ENCODE measurements at regions not wholly inside any gene's neighbourhood (a gene's known extent, or its start where the extent isn't known, plus 50 kb on each side); places are given as distances from the start of the nearest gene placed in this dataset.

- no peak for DNase-seq
Observed at GRCh38 chr13:67769063-67769986, 539.2 kb upstream of the PCDH9 start.

GRCh38 chr13:67763984-67764383, 533.8 kb upstream of the PCDH9 start:
- DNase-seq, result no peak

DNA sequence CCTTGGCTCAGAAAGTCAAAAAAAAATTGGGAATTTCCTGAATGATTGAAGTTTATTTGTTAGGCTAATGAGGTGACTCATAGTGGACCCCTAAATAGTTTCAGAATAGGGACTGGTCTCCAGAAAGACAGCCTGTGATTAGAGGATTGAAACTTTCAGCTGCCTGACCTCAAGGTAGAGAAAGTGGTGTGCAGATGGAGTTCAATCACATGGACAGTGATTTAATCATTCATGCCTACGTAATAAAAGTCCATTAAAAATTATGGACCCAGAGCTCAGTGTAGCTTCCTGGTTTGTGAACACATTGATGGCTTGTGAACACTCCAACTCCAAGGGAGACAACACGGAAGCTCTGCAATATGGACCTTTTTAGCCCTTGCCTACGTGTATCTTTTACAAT, 533.2 kb upstream of the PCDH9 start:
- DNase-seq, result no peak

DNA sequence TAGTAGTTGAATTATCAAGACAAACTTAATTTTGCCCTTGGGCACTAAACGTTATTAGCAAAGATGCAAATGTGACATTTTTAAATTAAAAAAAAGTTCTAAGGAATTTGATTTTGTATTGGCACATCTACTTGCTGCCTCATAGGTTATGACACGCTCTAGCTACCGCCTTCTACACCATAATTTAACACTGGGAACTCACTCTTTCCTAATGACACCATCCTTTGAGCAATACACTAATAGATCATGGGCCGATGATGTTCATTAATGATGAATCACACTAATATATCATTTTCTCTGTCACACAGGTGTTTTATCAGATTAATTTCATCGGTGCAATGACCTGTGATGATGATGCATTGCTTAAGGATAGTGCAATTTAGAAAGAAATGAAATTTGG, 528.8 kb upstream of the PCDH9 start:
- DNase-seq, result no peak

DNA sequence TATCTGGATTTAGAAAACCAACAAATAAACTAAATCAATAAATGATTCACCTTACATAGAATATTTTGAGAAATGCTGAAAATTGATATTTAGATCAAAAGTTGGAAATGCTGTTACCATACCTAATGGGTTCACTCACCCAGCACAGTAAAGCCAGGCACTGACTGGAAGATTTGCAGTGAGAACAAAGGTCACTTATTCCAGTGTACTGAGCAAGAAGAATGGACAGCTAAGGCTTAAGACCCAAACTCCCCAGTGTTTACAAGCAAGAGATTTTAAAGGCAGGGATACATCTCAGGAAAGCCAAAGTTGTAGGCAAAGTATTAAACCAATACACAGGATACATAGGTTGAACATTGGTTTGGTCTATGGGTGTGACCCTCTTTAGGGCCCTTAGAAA, 523.9 kb upstream of the PCDH9 start:
- DNase-seq, result no peak

GRCh38 chr13:67752759-67753158, 522.6 kb upstream of the PCDH9 start:
- no peak for DNase-seq

DNA sequence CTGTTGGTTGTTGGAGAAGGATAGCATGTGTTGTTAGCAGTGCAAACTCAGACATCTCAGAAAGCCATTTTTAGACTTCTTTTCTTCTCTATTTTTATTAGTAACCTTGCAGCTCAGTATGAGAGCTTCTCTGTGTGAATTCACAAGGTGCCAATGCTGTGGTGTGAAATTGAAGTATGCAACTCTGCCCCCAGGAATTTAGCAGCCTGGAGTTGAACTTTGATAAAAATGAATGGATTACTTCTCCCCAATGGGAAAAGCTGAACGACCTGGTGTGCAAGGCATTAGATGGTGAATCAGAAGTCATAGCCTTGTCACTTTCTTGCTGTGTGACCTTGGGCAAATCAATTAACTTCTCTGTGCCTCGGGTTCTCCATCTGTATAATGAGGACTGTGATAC, 512.3 kb upstream of the PCDH9 start:
- no peak for DNase-seq

GRCh38 chr13:67740871-67741535, 510.9 kb upstream of the PCDH9 start:
- no peak for DNase-seq

GRCh38 chr13:67736646-67737420, 506.7 kb upstream of the PCDH9 start:
- DNase-seq, result no peak

- no peak for DNase-seq
Observed at GRCh38 chr13:67735651-67736050, 505.5 kb upstream of the PCDH9 start.

DNA sequence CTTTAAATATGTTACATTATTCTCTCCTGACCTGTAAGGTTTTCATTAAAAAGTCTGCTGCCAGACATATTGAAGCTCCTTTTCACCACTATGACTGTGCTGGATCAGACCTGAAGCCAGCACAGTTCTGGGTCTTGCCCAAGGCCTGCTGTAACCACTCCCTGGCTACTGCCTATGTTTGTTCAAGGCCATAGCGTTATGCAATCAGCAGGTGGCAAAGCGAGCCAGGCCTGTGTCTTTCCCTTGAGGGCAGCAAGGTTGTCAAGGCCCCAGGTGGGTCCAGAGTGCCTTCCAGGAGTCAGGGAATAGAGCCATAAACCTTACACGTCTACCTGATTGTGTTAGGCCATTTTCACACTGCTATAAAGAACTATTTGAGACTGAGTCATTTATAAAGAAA, 496.8 kb upstream of the PCDH9 start:
- DNase-seq, result no peak

GRCh38 chr13:67725999-67726398, 495.9 kb upstream of the PCDH9 start:
- DNase-seq, result no peak

DNA sequence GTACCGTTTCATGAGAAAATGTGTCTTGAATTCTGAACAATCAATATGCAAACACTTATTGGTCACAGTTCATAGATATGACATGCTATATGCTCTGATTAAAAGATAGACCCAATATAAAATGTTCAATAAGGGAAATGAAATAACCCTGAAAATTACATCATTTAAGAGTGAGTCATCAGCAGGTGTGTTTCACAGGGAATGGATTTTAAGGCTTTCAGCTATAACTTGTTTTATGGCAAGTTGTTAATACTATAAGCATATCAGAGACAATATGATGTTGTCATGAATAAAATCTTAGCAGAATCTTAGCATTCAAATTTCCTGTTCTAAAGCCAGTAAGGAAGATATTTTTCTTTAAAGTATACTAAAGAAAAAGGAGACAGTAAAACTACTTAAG, 483.4 kb upstream of the PCDH9 start:
- DNase-seq, result no peak

DNA sequence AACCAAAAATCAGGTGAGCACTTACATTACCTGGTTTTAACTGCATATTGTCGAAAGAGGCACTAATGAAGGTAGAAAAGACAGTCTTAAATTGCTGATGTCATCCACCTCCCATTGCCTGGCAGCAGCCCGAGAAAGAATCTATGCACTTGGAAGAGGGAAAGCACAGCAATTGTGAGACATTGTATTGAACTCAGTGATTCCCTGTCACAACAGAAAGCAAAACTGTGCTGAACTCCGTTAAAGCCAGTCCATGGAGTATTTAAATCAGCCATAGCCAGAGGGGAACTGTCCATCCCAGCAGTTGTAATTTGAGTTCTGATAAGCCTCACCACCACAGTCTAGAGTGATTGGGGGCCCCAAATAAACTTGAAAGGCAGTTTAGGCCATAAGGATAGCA, 466.6 kb upstream of the PCDH9 start:
- no peak for DNase-seq

GRCh38 chr13:67664502-67664901, 434.4 kb upstream of the PCDH9 start:
- DNase-seq, result no peak

DNA sequence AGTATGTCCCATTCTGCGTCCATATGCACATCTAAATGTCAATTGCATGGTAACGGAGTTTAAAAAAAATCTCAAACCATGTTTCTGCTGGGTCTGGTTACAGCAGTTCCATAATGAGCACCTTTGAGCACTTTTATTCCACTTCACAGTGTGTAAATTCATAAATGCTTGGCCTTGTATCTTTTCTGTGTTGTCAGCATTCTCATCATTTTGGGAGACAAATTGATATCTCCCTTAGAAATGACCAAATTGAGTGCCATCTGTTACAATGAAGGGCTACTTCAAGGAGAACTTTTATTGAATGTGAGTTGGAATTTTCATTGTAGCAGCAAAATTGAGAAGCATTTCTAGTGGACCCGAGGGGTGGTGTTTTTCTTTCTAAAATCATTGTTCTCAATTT, 432.9 kb upstream of the PCDH9 start:
- no peak for DNase-seq

DNA sequence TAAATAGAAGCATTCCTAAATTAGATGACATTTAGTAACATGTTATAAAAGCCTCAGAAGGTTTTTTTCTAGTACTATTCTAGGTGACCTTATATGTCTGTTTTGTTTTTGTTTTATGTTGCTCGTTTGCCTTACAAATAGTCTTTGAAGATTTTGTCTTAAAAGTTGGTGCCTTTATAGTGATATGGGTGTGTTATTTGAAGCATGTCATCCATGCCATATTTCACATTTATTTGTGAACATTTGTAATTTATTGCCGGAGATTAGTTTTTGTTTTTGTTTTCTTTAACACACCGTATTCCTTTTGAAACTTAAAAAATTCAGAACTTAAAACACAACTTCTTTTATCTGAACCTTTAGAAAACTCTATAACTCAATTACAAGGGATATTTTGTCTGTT, 422.8 kb upstream of the PCDH9 start:
- DNase-seq, result no peak

- no peak for DNase-seq
Observed at GRCh38 chr13:67651908-67652465, 421.9 kb upstream of the PCDH9 start.

GRCh38 chr13:67650471-67650870, 420.3 kb upstream of the PCDH9 start:
- DNase-seq, result no peak

GRCh38 chr13:67645874-67646467, 415.8 kb upstream of the PCDH9 start:
- DNase-seq, result no peak

DNA sequence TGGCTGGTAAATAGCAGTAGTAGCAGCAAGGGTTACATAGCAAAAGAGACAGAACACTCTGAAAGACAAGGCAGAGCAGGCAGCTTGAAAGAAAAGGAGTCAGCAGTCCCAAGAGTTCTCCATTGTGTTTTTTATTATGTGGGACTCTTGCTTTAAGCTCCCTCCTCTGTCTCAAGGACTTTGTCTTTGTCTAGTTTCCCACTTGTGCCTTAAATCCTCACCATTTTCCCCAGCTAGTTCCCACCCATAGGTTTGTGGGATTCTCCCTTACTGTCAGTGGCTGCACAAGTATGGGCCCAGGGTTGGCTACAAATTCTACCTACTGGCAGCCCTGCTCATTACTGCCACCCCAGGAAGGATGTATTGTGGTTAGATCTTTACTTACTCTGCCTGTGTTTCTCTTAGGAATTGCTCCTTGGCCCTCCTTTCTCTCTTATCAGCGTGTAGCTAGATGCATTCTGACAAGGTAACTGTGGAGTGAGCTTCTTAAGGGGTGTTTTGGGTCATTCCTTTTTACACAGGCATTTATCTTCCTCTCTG, 413.4 kb upstream of the PCDH9 start:
- DNase-seq, result no peak

GRCh38 chr13:67642657-67643056, 412.5 kb upstream of the PCDH9 start:
- no peak for DNase-seq

- no peak for DNase-seq
Observed at GRCh38 chr13:67635754-67636153, 405.6 kb upstream of the PCDH9 start.
